Suppressor macrophage (primary cell): ENCODE measurements at regions not wholly inside any gene's neighbourhood (a gene's known extent, or its start where the extent isn't known, plus 50 kb on each side); places are given as distances from the start of the nearest gene placed in this dataset.

Source experiments
- DNase-seq, 4 experiments: peaks; one replicate each; pipeline ENCODE4 v3.0.0-alpha.2; 2020 to 2022

GRCh38 chr1:219801156-219801820 is 127.1 kb downstream of the SLC30A10 start:
- DNase-seq = no peak

DNA sequence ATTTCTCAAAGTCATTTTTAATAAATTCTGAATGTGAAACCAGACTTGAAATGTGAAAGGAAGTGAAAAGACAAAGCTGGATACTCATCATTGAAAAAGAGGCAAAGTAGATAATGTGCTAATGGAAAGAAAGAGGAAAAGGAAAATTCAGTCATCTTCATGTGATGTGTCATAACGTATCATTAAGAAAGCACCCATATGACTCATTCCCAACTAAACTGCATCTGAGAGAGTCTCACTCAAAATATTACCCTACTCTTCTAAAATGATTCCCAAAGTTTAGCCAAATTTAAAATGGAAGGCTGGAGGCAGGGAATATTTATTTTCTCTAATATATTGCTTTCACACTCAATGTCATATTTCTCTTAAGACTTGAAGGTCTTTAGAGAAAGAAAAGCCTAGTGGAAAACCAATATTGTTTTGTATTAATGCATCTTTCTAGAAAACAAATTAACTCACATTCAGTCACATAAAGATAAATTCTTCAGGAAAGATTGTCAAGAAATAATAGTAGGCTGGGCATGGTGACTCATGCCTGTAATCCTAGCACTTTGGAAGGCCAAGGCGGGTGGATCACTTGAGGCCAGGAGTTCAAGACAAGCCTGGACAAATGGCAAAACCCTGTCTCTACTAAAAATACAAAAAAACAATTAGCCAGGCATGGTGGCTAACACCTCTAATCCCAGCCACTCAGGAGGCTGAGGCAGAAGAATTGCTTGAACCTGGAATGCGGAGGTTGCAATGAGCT is 129.9 kb downstream of the SLC30A10 start:
- peak in 2 of 4 experiments; percentile 60 to 73 for DNase-seq

GRCh38 chr1:219797683-219798082 is 130.7 kb downstream of the SLC30A10 start:
- no peak for DNase-seq

GRCh38 chr1:219797009-219797408 is 131.3 kb downstream of the SLC30A10 start:
- DNase-seq = no peak

GRCh38 chr1:219795363-219795917 is 132.9 kb downstream of the SLC30A10 start:
- no peak for DNase-seq

GRCh38 chr1:219794085-219794743 is 134.1 kb downstream of the SLC30A10 start:
- peak; percentile 9 to 41 (median 30) for DNase-seq

- DNase-seq = no peak
These were observed 135.9 kb downstream of the SLC30A10 start for GRCh38 chr1:219792337-219793021.

DNA sequence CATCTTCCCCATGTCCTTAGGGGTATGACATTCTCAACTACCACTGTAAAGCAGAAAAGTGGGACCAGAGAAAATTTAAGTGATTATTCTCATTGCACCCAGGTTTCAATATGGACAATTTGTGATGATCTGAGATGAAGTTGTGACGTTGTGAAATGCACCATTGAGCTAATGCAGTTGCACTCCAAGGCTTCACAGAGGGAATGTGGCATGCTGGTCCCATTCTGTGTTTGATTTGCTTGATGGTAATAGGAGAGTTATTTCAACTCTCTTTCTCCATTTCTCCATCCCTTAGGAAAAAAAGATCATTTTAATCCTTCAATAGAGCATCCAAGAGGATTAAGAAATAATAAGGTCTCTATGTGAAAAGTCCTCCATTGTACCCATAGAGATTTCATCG is 136.6 kb downstream of the SLC30A10 start:
- DNase-seq = no peak

DNA sequence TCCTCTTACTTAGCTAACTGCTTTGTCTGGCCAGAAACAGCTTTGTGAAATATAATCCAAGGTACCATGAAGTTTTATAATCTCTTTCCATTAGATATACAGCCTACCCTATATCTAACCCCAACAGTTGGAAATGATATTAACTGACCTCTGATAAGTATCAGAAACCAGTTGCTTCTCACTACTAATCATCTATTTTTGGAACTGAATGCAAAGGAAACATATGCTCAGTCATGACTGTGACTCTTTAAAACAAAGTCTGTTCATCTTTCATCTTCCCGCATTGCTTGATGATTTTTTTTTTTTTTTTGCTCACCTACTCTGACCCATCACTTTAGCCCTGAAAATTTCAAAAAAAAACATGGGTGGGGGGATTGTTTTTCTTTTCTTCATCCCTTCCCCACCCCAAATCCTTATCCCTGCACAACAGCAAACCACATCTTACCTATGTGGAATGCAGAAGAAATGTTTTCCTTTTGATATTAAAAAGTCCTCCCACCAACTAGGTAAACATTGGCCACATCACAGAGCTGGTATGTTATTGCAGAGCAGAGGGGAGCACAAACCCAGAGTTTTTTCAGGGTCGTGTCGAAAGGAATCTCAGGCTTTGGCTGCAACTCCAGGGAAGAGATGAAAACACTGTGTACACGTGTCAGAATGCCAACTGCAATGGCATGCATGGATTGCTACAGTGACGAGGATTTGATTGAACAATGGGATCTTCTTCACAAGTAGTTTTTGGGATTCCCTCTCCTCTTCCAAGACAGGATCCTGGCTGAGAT is 137.3 kb downstream of the SLC30A10 start:
- DNase-seq = no peak

DNA sequence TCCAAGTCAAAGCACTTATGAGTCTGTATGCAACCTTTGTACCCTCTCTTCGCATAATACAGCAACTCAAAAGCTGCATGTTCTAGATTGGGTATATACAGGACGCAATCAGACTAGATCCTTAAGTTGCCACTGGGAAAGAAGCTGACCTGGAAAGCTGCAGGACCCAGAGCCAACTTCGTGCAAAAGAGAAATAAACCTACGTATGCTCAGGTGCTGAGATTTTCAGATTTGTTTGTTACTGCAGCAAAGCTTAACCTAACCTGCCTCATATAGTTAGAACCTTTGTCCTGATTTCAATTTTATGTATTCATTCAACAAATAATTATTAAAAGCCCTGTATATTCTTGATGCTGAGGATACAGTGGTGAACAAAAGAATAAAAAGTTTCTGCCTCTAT is 139.7 kb downstream of the SLC30A10 start:
- no peak for DNase-seq

GRCh38 chr1:219788091-219788490 is 140.3 kb downstream of the SLC30A10 start:
- DNase-seq = no peak

GRCh38 chr1:219784660-219785381 is 143.5 kb downstream of the SLC30A10 start:
- no peak for DNase-seq

- DNase-seq = peak in 3 of 4 experiments; percentile 4 to 23 (median 22)
These were observed 144.6 kb downstream of the SLC30A10 start for GRCh38 chr1:219783605-219784235.

GRCh38 chr1:219782929-219783328 is 145.4 kb downstream of the SLC30A10 start:
- DNase-seq = no peak

DNA sequence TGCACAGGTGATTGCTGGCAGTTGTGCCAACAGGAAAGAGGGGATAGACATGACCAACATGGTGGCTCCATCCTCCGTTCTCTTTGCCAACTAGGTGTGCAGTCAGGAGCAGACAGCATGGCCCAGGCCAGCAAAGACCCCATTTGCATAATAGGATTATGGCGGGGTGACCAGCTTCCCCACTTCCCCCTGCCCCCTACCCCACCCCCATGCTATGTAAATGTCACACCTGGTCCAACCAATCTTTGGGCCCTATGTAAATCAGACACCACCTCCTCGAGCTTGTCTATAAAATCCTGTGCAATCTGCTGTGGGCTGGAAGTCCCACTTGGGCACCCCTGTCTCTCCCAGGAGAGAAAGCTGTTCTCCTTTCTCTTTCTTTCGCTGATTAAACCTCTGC is 146.0 kb downstream of the SLC30A10 start:
- DNase-seq = no peak

GRCh38 chr1:219781491-219781890 is 146.9 kb downstream of the SLC30A10 start:
- DNase-seq = no peak

DNA sequence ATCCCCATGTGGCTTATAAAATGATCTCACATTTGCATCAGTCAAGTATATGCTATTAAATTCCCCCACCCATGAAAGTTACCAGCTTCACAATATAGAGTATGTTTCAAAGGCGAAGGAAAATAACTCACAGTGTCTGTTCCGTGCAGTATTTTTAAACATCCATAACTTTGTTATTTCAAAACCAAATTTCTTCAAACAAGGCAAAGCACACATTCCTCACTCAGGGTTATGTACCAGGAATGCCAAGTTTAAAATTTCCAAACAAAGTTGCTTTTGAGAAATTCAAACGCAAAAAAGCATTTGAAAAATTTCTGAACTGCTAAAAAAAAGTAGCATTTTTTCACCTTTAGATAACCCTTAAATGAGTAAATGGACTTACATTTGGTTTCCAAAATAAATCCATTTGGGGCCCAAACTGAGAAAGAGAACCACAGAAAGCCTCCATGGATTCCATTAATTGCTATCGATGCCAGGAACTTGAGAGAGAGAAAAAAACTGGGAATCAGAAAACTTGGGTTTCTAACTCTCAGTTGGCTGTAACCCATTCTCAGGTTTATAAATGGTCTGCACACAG is 149.5 kb downstream of the SLC30A10 start:
- no peak for DNase-seq

- DNase-seq = no peak
These were observed 150.2 kb downstream of the SLC30A10 start for GRCh38 chr1:219778110-219778509.

GRCh38 chr1:219774386-219774785 is 154.0 kb downstream of the SLC30A10 start:
- DNase-seq = no peak

DNA sequence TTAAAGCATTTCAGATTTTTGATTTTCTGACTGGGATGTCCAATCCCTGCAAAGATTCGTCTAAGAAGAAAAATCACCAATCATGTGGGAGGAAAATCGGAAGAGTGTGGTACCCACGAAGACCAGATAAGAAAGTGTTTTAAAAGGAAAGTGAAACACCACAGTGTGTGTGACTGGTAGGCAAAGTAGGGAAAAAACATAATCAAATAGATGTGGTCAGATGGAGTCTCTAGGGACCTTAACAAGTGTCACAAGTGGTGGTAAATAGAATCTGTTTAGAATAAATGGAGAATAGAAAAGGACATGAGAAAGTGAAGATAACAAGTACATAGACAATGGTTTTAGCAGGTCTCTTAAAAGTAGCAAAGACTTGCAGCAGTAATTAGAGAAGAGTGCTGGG is 154.6 kb downstream of the SLC30A10 start:
- DNase-seq = no peak
